22Rv1 (cell line): ENCODE measurements at regions not wholly inside any gene's neighbourhood (a gene's known extent, or its start where the extent isn't known, plus 50 kb on each side); places are given as distances from the start of the nearest gene placed in this dataset.

Source experiments
- ZFX ChIP-seq: fragments of 450-650 bp; IDR thresholded peaks from 2 replicates; pipeline ENCODE4 v1.6.1; 2017; ENCODE audit warnings: antibody characterized with exemption, borderline replicate concordance
- TF ChIP-seq, protein P1 (sequence below): fragments of 450-650 bp; IDR thresholded peaks from 2 replicates; pipeline ENCODE4 v1.5.1; 2017; ENCODE audit warnings: mild to moderate bottlenecking

- TF ChIP-seq, protein P1, sequence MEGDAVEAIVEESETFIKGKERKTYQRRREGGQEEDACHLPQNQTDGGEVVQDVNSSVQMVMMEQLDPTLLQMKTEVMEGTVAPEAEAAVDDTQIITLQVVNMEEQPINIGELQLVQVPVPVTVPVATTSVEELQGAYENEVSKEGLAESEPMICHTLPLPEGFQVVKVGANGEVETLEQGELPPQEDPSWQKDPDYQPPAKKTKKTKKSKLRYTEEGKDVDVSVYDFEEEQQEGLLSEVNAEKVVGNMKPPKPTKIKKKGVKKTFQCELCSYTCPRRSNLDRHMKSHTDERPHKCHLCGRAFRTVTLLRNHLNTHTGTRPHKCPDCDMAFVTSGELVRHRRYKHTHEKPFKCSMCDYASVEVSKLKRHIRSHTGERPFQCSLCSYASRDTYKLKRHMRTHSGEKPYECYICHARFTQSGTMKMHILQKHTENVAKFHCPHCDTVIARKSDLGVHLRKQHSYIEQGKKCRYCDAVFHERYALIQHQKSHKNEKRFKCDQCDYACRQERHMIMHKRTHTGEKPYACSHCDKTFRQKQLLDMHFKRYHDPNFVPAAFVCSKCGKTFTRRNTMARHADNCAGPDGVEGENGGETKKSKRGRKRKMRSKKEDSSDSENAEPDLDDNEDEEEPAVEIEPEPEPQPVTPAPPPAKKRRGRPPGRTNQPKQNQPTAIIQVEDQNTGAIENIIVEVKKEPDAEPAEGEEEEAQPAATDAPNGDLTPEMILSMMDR = no peak
- TF ChIP-seq ZFX = no peak
Measured at GRCh38 chr15:96412045-96412905, 81.8 kb downstream of the NR2F2 start.
